GM23338 (cell line): ENCODE measurements at regions not wholly inside any gene's neighbourhood (a gene's known extent, or its start where the extent isn't known, plus 50 kb on each side); places are given as distances from the start of the nearest gene placed in this dataset.

Source experiments
- ATAC-seq: fragments of 200-7000 bp; cut with Tn5 transposase; 3 replicates; pipeline ENCODE4 v1.9.1; 2020
- DNase-seq: peaks from one replicate; pipeline ENCODE4 v3.0.0-alpha.2; 2015; ENCODE audit warnings: low spot score
- H2AFZ ChIP-seq: fragments of 200-600 bp; sonication (generic); 2 replicates; pipeline ENCODE4 v1.8.0; 2016; ENCODE audit warnings: antibody characterized with exemption, mild to moderate bottlenecking, moderate library complexity
- H3F3A ChIP-seq: fragments of 200-600 bp; sonication (generic); replicated peaks from 2 replicates; pipeline ENCODE4 v1.8.0; 2017; ENCODE audit warnings: antibody characterized with exemption, mixed run types, low read depth
- H3K27ac ChIP-seq: fragments of 200-600 bp; sonication (generic); 2 replicates; pipeline ENCODE4 v1.6.1; 2016; ENCODE audit warnings: low read depth
- H3K27me3 ChIP-seq: fragments of 200-600 bp; sonication (generic); 2 replicates; pipeline ENCODE4 v1.8.0; 2016; ENCODE audit warnings: mild to moderate bottlenecking, mixed run types, moderate library complexity; ENCODE audit not compliant: insufficient read depth
- H3K36me3 ChIP-seq: fragments of 200-600 bp; sonication (generic); 2 replicates; pipeline ENCODE4 v1.8.0; 2016; ENCODE audit warnings: mild to moderate bottlenecking; ENCODE audit not compliant: insufficient read depth
- H3K4me1 ChIP-seq: fragments of 200-600 bp; sonication (generic); 2 replicates; pipeline ENCODE4 v1.8.0; 2016; ENCODE audit warnings: mild to moderate bottlenecking, moderate library complexity; ENCODE audit not compliant: insufficient read depth
- H3K4me2 ChIP-seq: fragments of 200-600 bp; sonication (generic); 2 replicates; pipeline ENCODE4 v1.7.1; 2017; ENCODE audit warnings: mixed run types
- H3K4me3 ChIP-seq: fragments of 200-600 bp; sonication (generic); 2 replicates; pipeline ENCODE4 v1.6.1; 2016; ENCODE audit warnings: mixed run types
- H3K79me2 ChIP-seq: fragments of 200-600 bp; sonication (generic); replicated peaks from 2 replicates; pipeline ENCODE4 v1.8.0; 2017; ENCODE audit warnings: mild to moderate bottlenecking; ENCODE audit not compliant: insufficient read depth
- H3K9me2 ChIP-seq: fragments of 200-600 bp; sonication (generic); 2 replicates; pipeline ENCODE4 v1.8.0; 2017; ENCODE audit not compliant: insufficient read depth
- H4K20me1 ChIP-seq: fragments of 200-600 bp; sonication (generic); replicated peaks from 2 replicates; pipeline ENCODE4 v1.8.0; 2017; ENCODE audit warnings: mild to moderate bottlenecking; ENCODE audit not compliant: insufficient read depth
- H3K27ac Mint-ChIP-seq: 2 replicates; pipeline ENCODE4 v1.8.0; 2020; ENCODE audit warnings: inconsistent platforms, mild to moderate bottlenecking, moderate library complexity, mixed read lengths
- H3K27me3 Mint-ChIP-seq: 3 replicates; pipeline ENCODE4 v1.8.0; 2022; ENCODE audit warnings: low read depth, mild to moderate bottlenecking, moderate library complexity, mixed read lengths, inconsistent platforms; ENCODE audit not compliant: insufficient read depth, poor library complexity
- H3K36me3 Mint-ChIP-seq: 3 replicates; pipeline ENCODE4 v1.8.0; 2021; ENCODE audit warnings: low read depth, mild to moderate bottlenecking, inconsistent platforms, moderate library complexity, mixed read lengths
- H3K4me1 Mint-ChIP-seq: 3 replicates; pipeline ENCODE4 v1.8.0; 2020; ENCODE audit warnings: mild to moderate bottlenecking, inconsistent platforms, mixed read lengths
- H3K4me3 Mint-ChIP-seq: 3 replicates; pipeline ENCODE4 v1.8.0; 2021; ENCODE audit warnings: moderate library complexity, mild to moderate bottlenecking, inconsistent platforms, mixed read lengths
- H3K9me3 Mint-ChIP-seq: 3 replicates; pipeline ENCODE4 v1.8.0; 2020; ENCODE audit warnings: moderate library complexity, mild to moderate bottlenecking, inconsistent platforms, mixed read lengths
- CREB1 ChIP-seq: fragments of 250-450 bp; sonication (Bioruptor Pico); IDR thresholded peaks from 2 replicates; pipeline ENCODE4 v1.5.0; 2020; ENCODE audit warnings: low read depth, mild to moderate bottlenecking, moderate library complexity
- EZH2 ChIP-seq: fragments of 200-600 bp; sonication (generic); IDR thresholded peaks from one replicate; pipeline ENCODE4 v1.8.0; 2017; ENCODE audit warnings: antibody characterized with exemption, mild to moderate bottlenecking, low read depth; ENCODE audit not compliant: unreplicated experiment
- EZH2phosphoT487 ChIP-seq: fragments of 200-600 bp; sonication (generic); IDR thresholded peaks from one replicate; pipeline ENCODE4 v1.8.1; 2018; ENCODE audit warnings: antibody characterized with exemption; ENCODE audit not compliant: unreplicated experiment
- JUNB ChIP-seq: IDR thresholded peaks from one replicate; pipeline ENCODE4 v1.6.1; 2016; ENCODE audit warnings: antibody characterized with exemption; ENCODE audit not compliant: unreplicated experiment
- POLR2AphosphoS5 ChIP-seq: IDR thresholded peaks from 2 replicates; pipeline ENCODE4 v1.6.1; 2016; ENCODE audit warnings: antibody characterized with exemption, low read depth
- REST ChIP-seq: IDR thresholded peaks from one replicate; pipeline ENCODE4 v1.6.1; 2018; ENCODE audit warnings: antibody characterized with exemption; ENCODE audit not compliant: unreplicated experiment
- STAT1 ChIP-seq: IDR thresholded peaks from one replicate; pipeline ENCODE4 v1.6.1; 2016; ENCODE audit warnings: antibody characterized with exemption; ENCODE audit not compliant: unreplicated experiment
- ZNF331 ChIP-seq: fragments of 250-450 bp; sonication (Bioruptor Pico); IDR thresholded peaks from 2 replicates; pipeline ENCODE4 v1.5.0; 2020; ENCODE audit warnings: low read depth, mild to moderate bottlenecking, moderate library complexity
- TF ChIP-seq, protein P1 (sequence below): fragments of 250-450 bp; sonication (Bioruptor Pico); IDR thresholded peaks from 2 replicates; pipeline ENCODE4 v1.5.0; 2020; ENCODE audit warnings: mild to moderate bottlenecking, moderate library complexity
- TF ChIP-seq, protein P2 (sequence below), 2 experiments: fragments of 200-600 bp in 1 of 2; sonication (generic) in 1 of 2; conservative IDR thresholded peaks; 2 replicates each; pipeline versions ENCODE4 v1.5.1 to v1.6.1; 2016 to 2017; ENCODE audit warnings: antibody characterized with exemption in 2 of 2, low read depth in 2 of 2, mild to moderate bottlenecking in 2 of 2, moderate library complexity in 1 of 2

- no peak for TF ChIP-seq REST
- no peak for TF ChIP-seq STAT1
- TF ChIP-seq ZNF331 (CRISPR knock-in tag): no peak
- no peak for TF ChIP-seq CREB1 (CRISPR knock-in tag)
- TF ChIP-seq EZH2: no peak
- TF ChIP-seq, protein P1, sequence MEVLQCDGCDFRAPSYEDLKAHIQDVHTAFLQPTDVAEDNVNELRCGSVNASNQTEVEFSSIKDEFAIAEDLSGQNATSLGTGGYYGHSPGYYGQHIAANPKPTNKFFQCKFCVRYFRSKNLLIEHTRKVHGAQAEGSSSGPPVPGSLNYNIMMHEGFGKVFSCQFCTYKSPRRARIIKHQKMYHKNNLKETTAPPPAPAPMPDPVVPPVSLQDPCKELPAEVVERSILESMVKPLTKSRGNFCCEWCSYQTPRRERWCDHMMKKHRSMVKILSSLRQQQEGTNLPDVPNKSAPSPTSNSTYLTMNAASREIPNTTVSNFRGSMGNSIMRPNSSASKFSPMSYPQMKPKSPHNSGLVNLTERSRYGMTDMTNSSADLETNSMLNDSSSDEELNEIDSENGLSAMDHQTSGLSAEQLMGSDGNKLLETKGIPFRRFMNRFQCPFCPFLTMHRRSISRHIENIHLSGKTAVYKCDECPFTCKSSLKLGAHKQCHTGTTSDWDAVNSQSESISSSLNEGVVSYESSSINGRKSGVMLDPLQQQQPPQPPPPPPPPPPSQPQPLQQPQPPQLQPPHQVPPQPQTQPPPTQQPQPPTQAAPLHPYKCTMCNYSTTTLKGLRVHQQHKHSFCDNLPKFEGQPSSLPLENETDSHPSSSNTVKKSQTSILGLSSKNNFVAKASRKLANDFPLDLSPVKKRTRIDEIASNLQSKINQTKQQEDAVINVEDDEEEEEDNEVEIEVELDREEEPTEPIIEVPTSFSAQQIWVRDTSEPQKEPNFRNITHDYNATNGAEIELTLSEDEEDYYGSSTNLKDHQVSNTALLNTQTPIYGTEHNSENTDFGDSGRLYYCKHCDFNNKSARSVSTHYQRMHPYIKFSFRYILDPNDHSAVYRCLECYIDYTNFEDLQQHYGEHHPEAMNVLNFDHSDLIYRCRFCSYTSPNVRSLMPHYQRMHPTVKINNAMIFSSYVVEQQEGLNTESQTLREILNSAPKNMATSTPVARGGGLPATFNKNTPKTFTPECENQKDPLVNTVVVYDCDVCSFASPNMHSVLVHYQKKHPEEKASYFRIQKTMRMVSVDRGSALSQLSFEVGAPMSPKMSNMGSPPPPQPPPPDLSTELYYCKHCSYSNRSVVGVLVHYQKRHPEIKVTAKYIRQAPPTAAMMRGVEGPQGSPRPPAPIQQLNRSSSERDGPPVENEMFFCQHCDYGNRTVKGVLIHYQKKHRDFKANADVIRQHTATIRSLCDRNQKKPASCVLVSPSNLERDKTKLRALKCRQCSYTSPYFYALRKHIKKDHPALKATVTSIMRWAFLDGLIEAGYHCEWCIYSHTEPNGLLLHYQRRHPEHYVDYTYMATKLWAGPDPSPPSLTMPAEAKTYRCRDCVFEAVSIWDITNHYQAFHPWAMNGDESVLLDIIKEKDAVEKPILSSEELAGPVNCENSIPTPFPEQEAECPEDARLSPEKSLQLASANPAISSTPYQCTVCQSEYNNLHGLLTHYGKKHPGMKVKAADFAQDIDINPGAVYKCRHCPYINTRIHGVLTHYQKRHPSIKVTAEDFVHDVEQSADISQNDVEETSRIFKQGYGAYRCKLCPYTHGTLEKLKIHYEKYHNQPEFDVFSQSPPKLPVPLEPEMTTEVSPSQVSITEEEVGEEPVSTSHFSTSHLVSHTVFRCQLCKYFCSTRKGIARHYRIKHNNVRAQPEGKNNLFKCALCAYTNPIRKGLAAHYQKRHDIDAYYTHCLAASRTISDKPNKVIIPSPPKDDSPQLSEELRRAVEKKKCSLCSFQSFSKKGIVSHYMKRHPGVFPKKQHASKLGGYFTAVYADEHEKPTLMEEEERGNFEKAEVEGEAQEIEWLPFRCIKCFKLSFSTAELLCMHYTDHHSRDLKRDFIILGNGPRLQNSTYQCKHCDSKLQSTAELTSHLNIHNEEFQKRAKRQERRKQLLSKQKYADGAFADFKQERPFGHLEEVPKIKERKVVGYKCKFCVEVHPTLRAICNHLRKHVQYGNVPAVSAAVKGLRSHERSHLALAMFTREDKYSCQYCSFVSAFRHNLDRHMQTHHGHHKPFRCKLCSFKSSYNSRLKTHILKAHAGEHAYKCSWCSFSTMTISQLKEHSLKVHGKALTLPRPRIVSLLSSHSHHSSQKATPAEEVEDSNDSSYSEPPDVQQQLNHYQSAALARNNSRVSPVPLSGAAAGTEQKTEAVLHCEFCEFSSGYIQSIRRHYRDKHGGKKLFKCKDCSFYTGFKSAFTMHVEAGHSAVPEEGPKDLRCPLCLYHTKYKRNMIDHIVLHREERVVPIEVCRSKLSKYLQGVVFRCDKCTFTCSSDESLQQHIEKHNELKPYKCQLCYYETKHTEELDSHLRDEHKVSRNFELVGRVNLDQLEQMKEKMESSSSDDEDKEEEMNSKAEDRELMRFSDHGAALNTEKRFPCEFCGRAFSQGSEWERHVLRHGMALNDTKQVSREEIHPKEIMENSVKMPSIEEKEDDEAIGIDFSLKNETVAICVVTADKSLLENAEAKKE: no peak
- TF ChIP-seq, protein P2, sequence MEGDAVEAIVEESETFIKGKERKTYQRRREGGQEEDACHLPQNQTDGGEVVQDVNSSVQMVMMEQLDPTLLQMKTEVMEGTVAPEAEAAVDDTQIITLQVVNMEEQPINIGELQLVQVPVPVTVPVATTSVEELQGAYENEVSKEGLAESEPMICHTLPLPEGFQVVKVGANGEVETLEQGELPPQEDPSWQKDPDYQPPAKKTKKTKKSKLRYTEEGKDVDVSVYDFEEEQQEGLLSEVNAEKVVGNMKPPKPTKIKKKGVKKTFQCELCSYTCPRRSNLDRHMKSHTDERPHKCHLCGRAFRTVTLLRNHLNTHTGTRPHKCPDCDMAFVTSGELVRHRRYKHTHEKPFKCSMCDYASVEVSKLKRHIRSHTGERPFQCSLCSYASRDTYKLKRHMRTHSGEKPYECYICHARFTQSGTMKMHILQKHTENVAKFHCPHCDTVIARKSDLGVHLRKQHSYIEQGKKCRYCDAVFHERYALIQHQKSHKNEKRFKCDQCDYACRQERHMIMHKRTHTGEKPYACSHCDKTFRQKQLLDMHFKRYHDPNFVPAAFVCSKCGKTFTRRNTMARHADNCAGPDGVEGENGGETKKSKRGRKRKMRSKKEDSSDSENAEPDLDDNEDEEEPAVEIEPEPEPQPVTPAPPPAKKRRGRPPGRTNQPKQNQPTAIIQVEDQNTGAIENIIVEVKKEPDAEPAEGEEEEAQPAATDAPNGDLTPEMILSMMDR (conservative IDR thresholded peaks at IDR 0.05; ENCODE audit: low read depth in 2 of 2): no peak
- TF ChIP-seq EZH2phosphoT487: no peak
- no peak for TF ChIP-seq POLR2AphosphoS5
- TF ChIP-seq JUNB: no peak
- H3K27me3 Mint-ChIP-seq: peaks cover 5% of the 10 kb centered on the region
- Histone ChIP-seq H3K79me2 (no peaks in the 10 kb centered on the region), H3K36me3 (no peaks in the 10 kb centered on the region), H4K20me1 (no peaks in the 10 kb centered on the region), H3K27ac (no peak overlapping the region), H3F3A (no peaks in the 10 kb centered on the region), H2AFZ (no peak overlapping the region), H3K4me3 (no peak overlapping the region), H3K4me1 (0 out of 2 replicates have a peak, but pooled peaks cover 4% of the 10 kb centered on the region), H3K4me2 (no peak overlapping the region), H3K27me3 (no peaks in the 10 kb centered on the region), H3K9me2 (peaks cover 5% of the 10 kb centered on the region)
- H3K9me3 Mint-ChIP-seq: no peaks in the 10 kb centered on the region
- peaks cover 12% of the 10 kb centered on the region for H3K4me1 Mint-ChIP-seq
- no peak for ATAC-seq
- no peak for DNase-seq
- H3K27ac Mint-ChIP-seq: no peak overlapping the region
- no peaks in the 10 kb centered on the region for H3K36me3 Mint-ChIP-seq
- no peak overlapping the region for H3K4me3 Mint-ChIP-seq
Observed at GRCh38 chr5:164355267-164355830, 849.9 kb downstream of the MAT2B start.
